HepG2 (cell line): ENCODE measurements at regions not wholly inside any gene's neighbourhood (a gene's known extent, or its start where the extent isn't known, plus 50 kb on each side); places are given as distances from the start of the nearest gene placed in this dataset.

Source experiments
- ATAC-seq: fragments of 200-7000 bp; cut with Tn5 transposase; 3 replicates; pipeline ENCODE4 v1.9.1; 2020; ENCODE audit warnings: mild to moderate bottlenecking, moderate library complexity
- BruUV-seq: library from RNA; stranded (reverse); fragments of 400-500 nt; replicated peaks from 2 replicates; lab custom pipeline; 2021; lab: Mats Ljungman, UMichigan
- CTCF ChIA-PET: fragments of 300-600 bp; formaldehyde crosslinking; extraction: SDS; loops from one replicate; lab custom pipeline; 2021; ENCODE audit warnings: low total read pairs, inconsistent platforms, low intra/inter-chr PET ratio; lab: Yijun Ruan, JAX
- POLR2A ChIA-PET: fragments of 350-600 bp; sonication (Branson Sonifier 250); formaldehyde crosslinking; loops from one replicate; lab custom pipeline; 2020; ENCODE audit warnings: antibody characterized with exemption, inconsistent platforms; lab: Yijun Ruan, JAX
- DNase-seq: peaks from one replicate; pipeline ENCODE4 v3.0.0-alpha.2; 2015; ENCODE audit warnings: low spot score
- FAIRE-seq: peaks from 3 replicates; lab custom pipeline; 2011; peaks lifted over from hg19 to GRCh38; lab: Jason Lieb, UNC
- H2AFZ ChIP-seq: one replicate; pipeline ENCODE4 v1.6.1; 2011; ENCODE audit warnings: low read length, inconsistent platforms
- H3K27ac ChIP-seq: fragments of 300-600 bp; 3 replicates; pipeline ENCODE4 v1.8.0; 2011; ENCODE audit warnings: mixed run types, mild to moderate bottlenecking, mixed read lengths, low read length, inconsistent platforms; ENCODE audit not compliant: insufficient read depth; ENCODE audit errors: extremely low read length
- H3K27me3 ChIP-seq, 2 experiments: fragments of 200-600 bp in 1 of 2; 2 replicates in 1 of 2; 3 replicates in 1 of 2; pipeline versions ENCODE4 v1.6.0 to v1.8.0; 2011; ENCODE audit warnings: low read length in 2 of 2, mild to moderate bottlenecking in 2 of 2, moderate library complexity in 2 of 2, inconsistent platforms in 1 of 2; ENCODE audit not compliant: insufficient read depth in 2 of 2, control insufficient read depth in 1 of 2
- H3K36me3 ChIP-seq, 2 experiments: fragments of 200-600 bp in 1 of 2; replicated peaks in 1 of 2; 2 replicates in 1 of 2; 3 replicates in 1 of 2; pipeline versions ENCODE4 v1.5.1 to v1.8.0; 2011; ENCODE audit warnings: low read length in 2 of 2, inconsistent platforms in 1 of 2; ENCODE audit not compliant: insufficient read depth in 2 of 2, control insufficient read depth in 1 of 2
- H3K4me1 ChIP-seq: 2 replicates; pipeline ENCODE4 v1.5.1; 2012; ENCODE audit warnings: low read length, inconsistent platforms; ENCODE audit not compliant: insufficient read depth
- H3K4me2 ChIP-seq: 2 replicates; pipeline ENCODE4 v1.6.0; 2011; ENCODE audit warnings: low read depth, low read length, inconsistent platforms
- H3K4me3 ChIP-seq, 3 experiments: fragments of 200-600 bp in 1 of 3; sonication (generic), shearing (Covaris generic) in 1 of 3; replicated peaks in 1 of 3; 2 replicates each; pipeline ENCODE4 v1.5.1; 2011 to 2016; ENCODE audit warnings: low read length in 3 of 3, inconsistent platforms in 2 of 3, low read depth in 2 of 3, mild to moderate bottlenecking in 2 of 3, control low read depth in 1 of 3, mixed read lengths in 1 of 3; ENCODE audit not compliant: insufficient read depth in 1 of 3
- H3K79me2 ChIP-seq: one replicate; pipeline ENCODE4 v1.6.1; 2011; ENCODE audit warnings: low read length, inconsistent platforms; ENCODE audit not compliant: insufficient read depth
- H3K9ac ChIP-seq: 2 replicates; pipeline ENCODE4 v1.6.0; 2011; ENCODE audit warnings: mild to moderate bottlenecking, low read depth, low read length, inconsistent platforms; ENCODE audit not compliant: insufficient read depth
- H3K9me3 ChIP-seq: 2 replicates; pipeline ENCODE4 v1.5.1; 2012; ENCODE audit warnings: mild to moderate bottlenecking, low read length
- H4K20me1 ChIP-seq: 2 replicates; pipeline ENCODE4 v1.6.0; 2011; ENCODE audit warnings: inconsistent platforms, mild to moderate bottlenecking, low read length, moderate library complexity; ENCODE audit not compliant: insufficient read depth
- FOXA3 ChIP-seq: IDR thresholded peaks from 2 replicates; pipeline ENCODE4 v1.6.1; 2016; ENCODE audit warnings: missing genetic modification reagents, missing compliant biosample characterization
- MAFF ChIP-seq: IDR thresholded peaks from 2 replicates; pipeline ENCODE4 v1.6.1; 2011; ENCODE audit warnings: low read depth, low read length, improper control_type of control experiment
- MAFK ChIP-seq, 2 experiments: IDR thresholded peaks in 1 of 2; conservative IDR thresholded peaks in 1 of 2; 2 replicates each; pipeline ENCODE4 v1.6.1; 2011; ENCODE audit warnings: improper control_type of control experiment in 2 of 2, low read length in 2 of 2
- MLX ChIP-seq: IDR thresholded peaks from 2 replicates; pipeline ENCODE4 v1.6.1; 2016
- PBX3 ChIP-seq: sonication (generic); formaldehyde crosslinking; IDR thresholded peaks from 2 replicates; pipeline ENCODE4 v1.8.1; 2023; ENCODE audit warnings: missing genetic modification reagents, inconsistent platforms, borderline replicate concordance
- SIX4 ChIP-seq: sonication (generic); formaldehyde crosslinking; IDR thresholded peaks from 2 replicates; pipeline ENCODE4 v1.4.0; 2020; ENCODE audit warnings: missing genetic modification reagents
- ZC3H13 ChIP-seq: sonication (generic); formaldehyde crosslinking; IDR thresholded peaks from 2 replicates; pipeline ENCODE4 v1.8.1; 2023; ENCODE audit warnings: mild to moderate bottlenecking, missing genetic modification reagents, moderate library complexity
- ZNF468 ChIP-seq: sonication (generic); formaldehyde crosslinking; IDR thresholded peaks from 2 replicates; pipeline ENCODE4 v1.8.0; 2022; ENCODE audit warnings: mild to moderate bottlenecking, moderate library complexity, missing genetic modification reagents
- ZNF546 ChIP-seq: sonication (generic); formaldehyde crosslinking; conservative IDR thresholded peaks from 2 replicates; pipeline ENCODE4 v1.8.1; 2023; ENCODE audit warnings: mild to moderate bottlenecking, missing genetic modification reagents
- ZNF567 ChIP-seq: sonication (generic); formaldehyde crosslinking; IDR thresholded peaks from 2 replicates; pipeline ENCODE4 v1.8.1; 2023; ENCODE audit warnings: mild to moderate bottlenecking, missing genetic modification reagents, borderline replicate concordance
- ZNF891 ChIP-seq: sonication (generic); formaldehyde crosslinking; IDR thresholded peaks from 2 replicates; pipeline ENCODE4 v1.5.0; 2020; ENCODE audit warnings: mild to moderate bottlenecking, missing genetic modification reagents
- WGBS: methylation state at CpG from one replicate; pipeline ENCODE4 v1.1.6; 2017; ENCODE audit warnings: low lambda C conversion rate; 5-methylcytosine and 5-hydroxymethylcytosine counted together
- in situ Hi-C: cut with HindIII; loops from 2 replicates; pipeline ENCODE4 v1.10.0; 2017; ENCODE audit warnings: low pct_unique_long_range_greater_than_20kb; ENCODE audit not compliant: extremely low pct_ligation_motif_present
- intact Hi-C: fragments of 100-400 bp; cut with micrococcal nuclease; formaldehyde crosslinking; loops from one replicate; pipeline ENCODE4 v1.10.0; 2022; ENCODE audit not compliant: unreplicated experiment

- FAIRE-seq (no peak), DNase-seq (no peak), ATAC-seq (no peak)
- no peaks in the 10 kb centered on the region for H3K36me3 ChIP-seq
- ChIA-PET CTCF (no interaction called here), POLR2A (no interaction called here)
- no peaks in the 10 kb centered on the region for H4K20me1 ChIP-seq
- 1% methylated on average over 2 of the region's 2 CpGs for WGBS
- in situ Hi-C loops (no loop called here), intact Hi-C loops (no loop called here)
- H3K27ac ChIP-seq: no peak overlapping the region
- no peak overlapping the region for H3K4me3 ChIP-seq
- H3K4me1 ChIP-seq: no peaks in the 10 kb centered on the region
- H2AFZ ChIP-seq: no peak overlapping the region
- BruUV-seq: no TSS peak
- H3K79me2 ChIP-seq: no peaks in the 10 kb centered on the region
- no peak for TF ChIP-seq SIX4 (CRISPR knock-in tag)
- no peak for TF ChIP-seq ZNF468 (CRISPR knock-in tag)
- TF ChIP-seq ZNF546: no peak
- no peak for TF ChIP-seq FOXA3 (CRISPR knock-in tag)
- TF ChIP-seq ZNF891 (CRISPR knock-in tag): no peak
- TF ChIP-seq PBX3: no peak
- TF ChIP-seq ZNF567 (CRISPR knock-in tag): no peak
- TF ChIP-seq ZC3H13 (CRISPR knock-in tag): no peak
- H3K4me2 ChIP-seq: no peak overlapping the region
- H3K9ac ChIP-seq: no peak overlapping the region
- H3K9me3 ChIP-seq: no peaks in the 10 kb centered on the region
- H3K27me3 ChIP-seq: no peaks in the 10 kb centered on the region
Measured at GRCh38 chr4:174096456-174096855, 187.0 kb downstream of the FBXO8 start.

GRCh38 chr4:174091130-174091529 lies 192.3 kb downstream of the FBXO8 start:
- 23% methylated on average over 2 of the region's 2 CpGs for WGBS
- Histone ChIP-seq H3K27ac (no peak overlapping the region), H3K4me3 (no peak overlapping the region), H3K4me1 (no peaks in the 10 kb centered on the region), H3K36me3 (no peaks in the 10 kb centered on the region), H3K4me2 (no peak overlapping the region), H3K9me3 (no peaks in the 10 kb centered on the region), H3K79me2 (no peaks in the 10 kb centered on the region), H3K27me3 (no peaks in the 10 kb centered on the region), H3K9ac (no peak overlapping the region), H2AFZ (no peak overlapping the region), H4K20me1 (no peaks in the 10 kb centered on the region)
- ATAC-seq: no peak
- no TSS peak for BruUV-seq
- no peak for FAIRE-seq
- CTCF ChIA-PET: no interaction called here
- intact Hi-C loops (no loop called here), in situ Hi-C loops (no loop called here)
- TF ChIP-seq MLX (CRISPR knock-in tag): no peak
- peak; percentile 61 for TF ChIP-seq MAFF
- TF ChIP-seq MAFK (conservative IDR thresholded peaks at IDR 0.05 in 1 of 2, IDR thresholded peaks at IDR 0.05 in 1 of 2; ENCODE audit: low read length in 2 of 2): peak; percentile 53 to 83
- POLR2A ChIA-PET: no interaction called here
- no peak for DNase-seq
